ENCODE measurements at regions not wholly inside any gene's neighbourhood (a gene's known extent, or its start where the extent isn't known, plus 50 kb on each side); places are given as distances from the start of the nearest gene placed in this dataset.

DNA sequence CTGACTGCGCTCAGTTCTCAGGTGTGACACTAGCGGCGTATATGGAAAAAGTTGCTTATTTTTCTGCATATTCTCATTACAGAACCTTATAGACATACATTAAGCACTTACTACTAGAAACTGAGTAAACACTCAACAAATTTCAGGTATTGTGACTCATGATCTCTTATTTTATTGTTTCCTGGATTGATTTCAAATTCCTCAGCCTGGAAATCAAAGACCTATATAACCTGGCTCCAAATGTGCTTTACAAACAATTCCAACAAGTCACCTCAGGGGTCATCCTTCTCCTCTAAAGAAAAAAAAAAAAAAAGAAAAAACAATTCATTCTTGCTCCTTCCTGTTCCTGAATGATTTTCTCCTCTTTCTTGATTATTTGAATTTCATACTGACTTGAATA, 152.3 kb downstream of the ADAM29 start:
- no peak overlapping the region for H3K4me3 ChIP-seq
- no peak overlapping the region for H3K27ac ChIP-seq (ENCODE audit: low read depth in 1 of 2, low read length in 1 of 2)
- TF ChIP-seq CTCF (IDR thresholded peaks at IDR 0.05; ENCODE audit: control extremely low read depth, extremely low read depth), result no peak
- no peak overlapping the region for H3K9ac ChIP-seq (ENCODE audit: insufficient read depth in 1 of 2, low read length in 2 of 2)
- H3K9me3 ChIP-seq (ENCODE audit: control insufficient read depth in 4 of 4, insufficient read depth in 3 of 4, low read length in 3 of 4), result no peaks in the 10 kb centered on the region
- no peaks in the 10 kb centered on the region for H3K36me3 ChIP-seq (ENCODE audit: control insufficient read depth in 4 of 4, insufficient read depth in 4 of 4, low read length in 4 of 4)
- ATAC-seq (ENCODE audit: insufficient read depth, low FRiP score), result no peak
- no peak for DNase-seq
- H3K4me1 ChIP-seq (ENCODE audit: control insufficient read depth in 5 of 5, insufficient read depth in 5 of 5, low read length in 5 of 5), result no peaks in the 10 kb centered on the region
- WGBS, 2 donors, result 95% methylated on average over 3 of the region's 3 CpGs
- H3K27me3 ChIP-seq (ENCODE audit: control insufficient read depth in 3 of 3, insufficient read depth in 3 of 3, low read length in 2 of 3), result no peaks in the 10 kb centered on the region

- Histone ChIP-seq H3K4me1 (ENCODE audit: control insufficient read depth in 5 of 5, insufficient read depth in 5 of 5, low read length in 5 of 5) (no peaks in the 10 kb centered on the region), H3K4me3 (no peak overlapping the region), H3K9me3 (ENCODE audit: control insufficient read depth in 4 of 4, insufficient read depth in 3 of 4, low read length in 3 of 4) (no peaks in the 10 kb centered on the region), H3K9ac (ENCODE audit: insufficient read depth in 1 of 2, low read length in 2 of 2) (no peak overlapping the region), H3K27me3 (ENCODE audit: control insufficient read depth in 3 of 3, insufficient read depth in 3 of 3, low read length in 2 of 3) (no peaks in the 10 kb centered on the region), H3K27ac (ENCODE audit: low read depth in 1 of 2, low read length in 1 of 2) (no peak overlapping the region), H3K36me3 (ENCODE audit: control insufficient read depth in 4 of 4, insufficient read depth in 4 of 4, low read length in 4 of 4) (no peaks in the 10 kb centered on the region)
- no peak for DNase-seq
- no peak for TF ChIP-seq CTCF (IDR thresholded peaks at IDR 0.05; ENCODE audit: control extremely low read depth, extremely low read depth)
- no peak for ATAC-seq (ENCODE audit: insufficient read depth, low FRiP score)
- WGBS, 2 donors, result 30 to 50% methylated on average over 3 of the region's 3 CpGs
These were observed 153.0 kb downstream of the ADAM29 start for GRCh38 chr4:175071123-175071522.

DNA sequence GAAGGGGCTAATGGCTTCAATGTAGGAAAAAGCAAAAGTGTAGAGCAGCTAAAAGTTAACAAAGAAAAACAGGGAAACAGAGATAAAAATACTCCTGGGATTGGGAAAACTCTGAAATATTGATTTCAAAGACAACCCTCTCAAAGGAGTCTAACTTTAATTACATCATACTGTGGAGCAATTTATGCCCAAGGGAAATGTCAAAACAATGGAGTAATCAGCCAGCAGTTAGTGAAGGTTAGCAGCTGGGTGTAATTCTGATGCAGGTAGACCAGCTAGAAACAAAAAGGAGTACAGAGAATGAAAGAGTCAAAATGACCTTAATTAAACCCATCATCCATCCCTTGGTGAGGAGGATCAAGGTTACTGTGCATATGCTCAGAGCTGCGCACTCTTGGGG, 169.0 kb downstream of the ADAM29 start:
- 77 to 88% methylated on average over 1 of the region's 1 CpG for WGBS, 2 donors
- no peak for TF ChIP-seq CTCF (IDR thresholded peaks at IDR 0.05; ENCODE audit: control extremely low read depth, extremely low read depth)

DNA sequence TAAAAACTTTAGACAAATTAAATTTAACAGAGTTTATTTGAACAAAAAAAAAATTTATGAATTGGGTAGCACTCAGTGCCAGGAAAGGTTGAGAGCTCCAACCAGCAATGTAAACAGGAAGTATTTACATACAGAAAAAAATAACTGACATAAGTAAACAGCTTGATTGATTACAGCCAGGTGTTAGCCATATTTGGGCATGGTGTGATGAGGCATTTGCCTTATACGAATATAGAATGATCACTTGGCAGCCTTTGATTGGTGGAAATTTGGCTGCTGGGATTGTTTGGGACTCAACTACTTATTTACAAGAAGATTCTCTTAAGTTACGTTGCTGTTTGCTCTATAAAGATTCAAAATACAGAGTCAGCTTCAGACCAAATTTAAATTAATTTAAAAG, 172.0 kb downstream of the ADAM29 start:
- no peak overlapping the region for H3K4me3 ChIP-seq
- ATAC-seq (ENCODE audit: insufficient read depth, low FRiP score), result no peak
- 70 to 79% methylated on average over 2 of the region's 2 CpGs for WGBS, 2 donors

More for the DNA sequence above, 169.0 kb downstream of the ADAM29 start:
- H3K4me1 ChIP-seq (ENCODE audit: control insufficient read depth in 5 of 5, insufficient read depth in 5 of 5, low read length in 5 of 5), result no peaks in the 10 kb centered on the region
- DNase-seq (no peak), ATAC-seq (ENCODE audit: insufficient read depth, low FRiP score) (no peak)
- no peak overlapping the region for H3K4me3 ChIP-seq
- H3K9ac ChIP-seq (ENCODE audit: insufficient read depth in 1 of 2, low read length in 2 of 2), result no peak overlapping the region
- peaks cover 0 to 4% (median 0%) of the 10 kb centered on the region in 4 donors for H3K9me3 ChIP-seq (ENCODE audit: control insufficient read depth in 4 of 4, insufficient read depth in 3 of 4, low read length in 3 of 4)
- H3K36me3 ChIP-seq (ENCODE audit: control insufficient read depth in 4 of 4, insufficient read depth in 4 of 4, low read length in 4 of 4), result no peaks in the 10 kb centered on the region
- H3K27me3 ChIP-seq (ENCODE audit: control insufficient read depth in 3 of 3, insufficient read depth in 3 of 3, low read length in 2 of 3), result no peaks in the 10 kb centered on the region
- no peak overlapping the region for H3K27ac ChIP-seq (ENCODE audit: low read depth in 1 of 2, low read length in 1 of 2)

More for the DNA sequence above, 172.0 kb downstream of the ADAM29 start:
- no peaks in the 10 kb centered on the region for H3K27me3 ChIP-seq (ENCODE audit: control insufficient read depth in 3 of 3, insufficient read depth in 3 of 3, low read length in 2 of 3)
- H3K36me3 ChIP-seq (ENCODE audit: control insufficient read depth in 4 of 4, insufficient read depth in 4 of 4, low read length in 4 of 4), result no peaks in the 10 kb centered on the region
- no peak overlapping the region for H3K9ac ChIP-seq (ENCODE audit: insufficient read depth in 1 of 2, low read length in 2 of 2)
- H3K9me3 ChIP-seq (ENCODE audit: control insufficient read depth in 4 of 4, insufficient read depth in 3 of 4, low read length in 3 of 4), result peaks cover 0 to 14% (median 6%) of the 10 kb centered on the region in 4 donors
- H3K4me1 ChIP-seq (ENCODE audit: control insufficient read depth in 5 of 5, insufficient read depth in 5 of 5, low read length in 5 of 5), result no peaks in the 10 kb centered on the region
- no peak for DNase-seq
- no peak overlapping the region for H3K27ac ChIP-seq (ENCODE audit: low read depth in 1 of 2, low read length in 1 of 2)
- no peak for TF ChIP-seq CTCF (IDR thresholded peaks at IDR 0.05; ENCODE audit: control extremely low read depth, extremely low read depth)
